Common myeloid progenitor, CD34-positive (primary cell): ENCODE measurements at regions not wholly inside any gene's neighbourhood (a gene's known extent, or its start where the extent isn't known, plus 50 kb on each side); places are given as distances from the start of the nearest gene placed in this dataset.

ENCODE experiments used
- CTCF ChIA-PET: fragments of 350-600 bp; sonication (Branson Sonifier 250); formaldehyde crosslinking; loops from one replicate; lab custom pipeline; 2021; ENCODE audit warnings: antibody characterized with exemption; lab: Charles Lee
- POLR2A ChIA-PET: fragments of 350-600 bp; sonication (Branson Sonifier 250); formaldehyde crosslinking; loops from one replicate; lab custom pipeline; 2021; ENCODE audit warnings: antibody characterized with exemption; lab: Charles Lee
- DNase-seq, 3 donors: peaks; one replicate each; pipeline versions ENCODE4 v3.0.0 to v3.0.0-alpha.2; 2013
- H3K27ac ChIP-seq, 2 experiments: 1 replicate in 1 of 2; 2 replicates in 1 of 2; pipeline ENCODE4 v1.7.0; 2013; ENCODE audit warnings: inconsistent platforms in 2 of 2, low read length in 2 of 2, mild to moderate bottlenecking in 2 of 2, low read depth in 1 of 2, moderate library complexity in 1 of 2; ENCODE audit not compliant: severe bottlenecking in 2 of 2, insufficient read depth in 1 of 2, poor library complexity in 1 of 2
- H3K27me3 ChIP-seq, 5 experiments: replicated peaks in 2 of 5; 1 replicate in 3 of 5; 2 replicates in 2 of 5; pipeline versions ENCODE4 v1.6.1 to v1.7.0; 2013; ENCODE audit warnings: low read length in 4 of 5, mild to moderate bottlenecking in 2 of 5, moderate library complexity in 2 of 5, inconsistent platforms in 1 of 5; ENCODE audit not compliant: insufficient read depth in 5 of 5, control insufficient read depth in 4 of 5
- H3K36me3 ChIP-seq, 4 experiments: 1 replicate in 2 of 4; 2 replicates in 2 of 4; pipeline versions ENCODE4 v1.6.1 to v1.7.0; 2013; ENCODE audit warnings: low read length in 3 of 4, control low read depth in 1 of 4, mild to moderate bottlenecking in 1 of 4; ENCODE audit not compliant: control insufficient read depth in 4 of 4, insufficient read depth in 4 of 4
- H3K4me1 ChIP-seq, 4 experiments: 1 replicate in 3 of 4; 2 replicates in 1 of 4; pipeline versions ENCODE4 v1.6.1 to v1.7.1; 2013; ENCODE audit warnings: low read length in 3 of 4, mild to moderate bottlenecking in 3 of 4, control low read depth in 1 of 4, inconsistent platforms in 1 of 4, moderate library complexity in 1 of 4; ENCODE audit not compliant: control insufficient read depth in 4 of 4, insufficient read depth in 4 of 4; ENCODE audit errors: control extremely low read depth in 1 of 4
- H3K4me3 ChIP-seq, 7 experiments: 1 replicate in 4 of 7; 2 replicates in 3 of 7; pipeline versions ENCODE4 v1.5.1 to v1.7.0; 2013; ENCODE audit warnings: mild to moderate bottlenecking in 7 of 7, low read length in 6 of 7, moderate library complexity in 6 of 7, inconsistent platforms in 2 of 7, low read depth in 2 of 7, control low read depth in 1 of 7; ENCODE audit not compliant: insufficient read depth in 4 of 7, control insufficient read depth in 1 of 7; ENCODE audit errors: extremely low read depth in 1 of 7
- H3K9me3 ChIP-seq, 5 experiments: 1 replicate in 4 of 5; 2 replicates in 1 of 5; pipeline versions ENCODE4 v1.6.1 to v1.7.1; 2013; ENCODE audit warnings: low read length in 4 of 5, mild to moderate bottlenecking in 2 of 5, inconsistent platforms in 1 of 5, low read depth in 1 of 5, moderate library complexity in 1 of 5; ENCODE audit not compliant: control insufficient read depth in 4 of 5, insufficient read depth in 2 of 5; ENCODE audit errors: control extremely low read depth in 1 of 5
- WGBS: methylation state at CpG from one replicate; pipeline ENCODE4 v1.1.5; 2013; ENCODE audit not compliant: insufficient coverage; 5-methylcytosine and 5-hydroxymethylcytosine counted together

DNA sequence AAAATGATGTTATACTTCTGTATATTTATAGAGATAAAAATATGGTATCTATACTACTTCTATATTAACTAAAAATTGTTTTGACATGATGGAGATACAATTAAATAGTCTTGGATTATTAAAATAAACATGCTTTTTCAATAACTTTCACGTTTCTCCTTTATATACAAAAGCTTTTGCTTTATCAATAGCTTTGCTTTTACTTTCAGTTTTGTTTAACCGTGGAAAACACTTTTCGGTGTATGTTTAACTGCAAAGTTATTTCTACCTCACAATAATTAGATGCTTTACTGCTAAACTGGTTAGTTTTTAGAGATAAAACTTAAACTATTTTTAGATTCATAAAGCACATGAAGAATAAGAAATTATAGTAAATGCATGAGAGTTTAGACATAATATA, 432.1 kb upstream of the PCDH15 start:
- Histone ChIP-seq H3K36me3 (no peaks in the 10 kb centered on the region), H3K9me3 (no peaks in the 10 kb centered on the region), H3K27ac (no peak overlapping the region), H3K4me3 (no peak overlapping the region), H3K27me3 (peaks cover 0 to 2% (median 0%) of the 10 kb centered on the region in 5 experiments), H3K4me1 (no peaks in the 10 kb centered on the region)
- WGBS = no CpG with 5 or more reads among the region's 3 CpGs
- POLR2A ChIA-PET = no interaction called here
- CTCF ChIA-PET = no interaction called here
- DNase-seq = no peak

DNA sequence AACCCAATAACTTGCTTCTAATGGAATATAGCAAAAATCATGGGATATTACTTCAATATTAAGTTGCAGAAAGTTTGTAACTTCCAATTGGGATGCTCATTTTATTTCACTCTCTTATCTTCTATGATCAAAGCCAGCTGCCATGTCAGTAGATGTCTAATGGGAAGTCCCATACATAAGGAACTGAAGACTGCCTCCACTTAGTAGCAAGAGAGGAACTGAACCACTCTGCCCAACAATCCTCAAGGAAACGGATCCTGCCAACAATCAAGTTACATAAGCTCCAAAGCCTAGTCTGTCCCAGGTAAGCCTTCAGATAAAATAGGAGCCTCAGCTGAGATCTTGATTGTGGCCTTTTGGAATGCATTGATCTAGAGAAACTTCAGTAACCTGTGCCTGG, 431.5 kb upstream of the PCDH15 start:
- WGBS = no CpG with 5 or more reads among the region's 1 CpG
- ChIA-PET CTCF (no interaction called here), POLR2A (no interaction called here)
- H3K4me3 ChIP-seq = no peak overlapping the region
- peaks cover 0 to 2% (median 0%) of the 10 kb centered on the region in 5 experiments for H3K27me3 ChIP-seq
- no peak for DNase-seq
- no peaks in the 10 kb centered on the region for H3K9me3 ChIP-seq
- H3K36me3 ChIP-seq = no peaks in the 10 kb centered on the region
- no peaks in the 10 kb centered on the region for H3K4me1 ChIP-seq
- H3K27ac ChIP-seq = no peak overlapping the region

DNA sequence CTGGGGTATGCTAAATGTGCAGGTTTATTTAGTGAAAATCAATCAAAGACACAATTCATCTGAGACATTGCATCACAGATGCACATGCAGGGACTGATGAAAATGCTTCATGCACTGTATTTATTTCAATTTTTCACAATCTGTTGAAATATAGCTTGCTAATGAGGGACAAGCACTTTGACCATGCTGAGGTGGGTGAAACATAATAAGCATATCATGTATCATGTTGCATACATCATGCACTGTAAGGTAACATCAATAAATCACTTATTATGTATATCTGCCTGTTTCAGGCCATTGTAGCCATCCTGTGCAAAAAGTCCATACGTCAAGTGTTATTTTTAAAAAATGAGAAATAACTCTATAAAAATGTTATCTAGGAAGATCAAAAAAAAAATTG, 426.9 kb upstream of the PCDH15 start:
- POLR2A ChIA-PET = no interaction called here

DNA sequence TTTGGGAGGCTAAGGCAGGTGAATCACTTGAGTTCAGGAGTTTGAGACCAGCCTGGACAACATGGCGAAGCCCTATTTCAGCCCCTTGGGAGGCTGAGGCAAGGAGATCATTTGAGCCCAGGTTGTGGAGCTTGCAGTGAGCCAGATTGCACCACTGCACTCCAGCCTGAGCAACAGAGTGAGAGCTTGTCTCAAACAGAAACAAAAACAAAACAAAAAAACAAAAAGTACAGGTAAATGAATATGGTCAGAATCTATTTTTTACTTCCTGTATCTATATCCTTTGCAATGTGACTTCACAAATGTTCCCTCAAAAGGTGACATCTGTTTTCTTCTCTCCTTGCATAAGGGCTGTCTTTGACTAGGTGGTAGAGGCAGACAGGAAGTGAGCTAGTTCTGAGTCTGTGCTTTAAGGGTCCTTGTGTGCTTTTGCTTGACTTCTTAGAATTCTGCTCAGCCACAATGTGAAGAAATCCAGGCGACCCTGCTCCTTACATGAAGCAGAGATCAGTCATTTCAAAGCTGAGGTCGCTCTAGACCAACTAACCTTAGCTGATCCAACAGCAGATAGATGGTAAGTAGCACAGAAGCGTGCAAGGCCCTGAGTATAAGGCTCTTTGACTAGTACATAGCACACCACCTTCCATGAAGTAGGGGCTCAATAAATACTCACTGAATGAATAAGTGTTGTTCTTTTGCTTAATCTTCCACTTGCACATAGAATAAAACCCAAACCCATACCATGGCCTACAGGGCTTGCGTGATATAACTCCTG, 423.2 kb upstream of the PCDH15 start:
- CTCF ChIA-PET = no interaction called here
- H3K36me3 ChIP-seq = no peaks in the 10 kb centered on the region
- H3K4me3 ChIP-seq = no peak overlapping the region
- WGBS = 96% methylated on average over 4 of the region's 5 CpGs
- H3K27me3 ChIP-seq = no peaks in the 10 kb centered on the region
- no peak overlapping the region for H3K27ac ChIP-seq
- DNase-seq = no peak
- no peaks in the 10 kb centered on the region for H3K9me3 ChIP-seq
- no peaks in the 10 kb centered on the region for H3K4me1 ChIP-seq
- POLR2A ChIA-PET = no interaction called here

More for the DNA sequence above, 426.9 kb upstream of the PCDH15 start:
- CTCF ChIA-PET = no interaction called here
- no peaks in the 10 kb centered on the region for H3K4me1 ChIP-seq
- H3K4me3 ChIP-seq = no peak overlapping the region
- peaks cover 0 to 2% (median 0%) of the 10 kb centered on the region in 5 experiments for H3K27me3 ChIP-seq
- no peaks in the 10 kb centered on the region for H3K36me3 ChIP-seq
- no peaks in the 10 kb centered on the region for H3K9me3 ChIP-seq
- no peak for DNase-seq
- no peak overlapping the region for H3K27ac ChIP-seq
- WGBS = no CpG with 5 or more reads among the region's 1 CpG

DNA sequence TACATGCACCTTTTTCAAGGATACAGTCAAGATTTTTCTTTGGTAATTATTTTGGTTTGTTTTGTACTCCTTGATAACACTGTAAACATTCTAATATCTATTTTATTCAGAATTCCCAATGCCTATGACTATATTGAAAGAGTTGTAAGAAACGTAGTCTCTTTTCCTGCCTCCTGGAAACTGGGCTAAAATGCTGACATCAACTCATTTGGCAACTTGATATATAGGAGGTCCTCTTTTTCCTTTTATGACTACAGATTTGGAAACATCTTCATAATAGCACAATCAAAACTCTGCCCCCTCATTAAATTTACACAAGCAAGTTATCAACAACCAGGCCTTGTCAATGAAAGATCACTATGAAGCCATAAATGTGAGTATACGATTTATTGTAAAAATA, 422.3 kb upstream of the PCDH15 start:
- ChIA-PET CTCF (no interaction called here), POLR2A (no interaction called here)
- Histone ChIP-seq H3K9me3 (no peaks in the 10 kb centered on the region), H3K27ac (no peak overlapping the region), H3K27me3 (no peaks in the 10 kb centered on the region), H3K4me1 (no peaks in the 10 kb centered on the region), H3K4me3 (no peak overlapping the region), H3K36me3 (no peaks in the 10 kb centered on the region)
- WGBS = 100% methylated on average over 1 of the region's 2 CpGs
- no peak for DNase-seq

DNA sequence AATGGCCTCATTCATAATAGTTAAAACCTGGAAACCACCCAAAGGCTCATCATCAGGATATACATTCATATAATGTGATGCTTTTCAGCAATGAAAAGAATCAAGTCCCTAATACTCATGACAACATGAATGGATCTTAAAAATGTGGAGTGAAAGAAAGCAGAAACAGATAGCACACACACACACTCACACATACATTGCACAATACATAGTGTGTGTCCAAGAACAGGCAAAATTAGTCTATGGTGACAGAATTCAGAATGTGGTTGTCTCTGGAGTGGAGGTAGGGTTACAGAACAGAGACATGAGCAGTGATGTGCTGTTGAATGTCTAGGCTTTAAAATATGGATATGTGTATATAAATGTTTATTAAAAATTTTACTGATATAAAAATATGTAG, 419.9 kb upstream of the PCDH15 start:
- Histone ChIP-seq H3K27me3 (no peaks in the 10 kb centered on the region), H3K27ac (no peak overlapping the region), H3K4me1 (no peaks in the 10 kb centered on the region), H3K9me3 (no peaks in the 10 kb centered on the region), H3K4me3 (no peak overlapping the region), H3K36me3 (no peaks in the 10 kb centered on the region)
- no peak for DNase-seq
- CTCF ChIA-PET = no interaction called here
- POLR2A ChIA-PET = no interaction called here

DNA sequence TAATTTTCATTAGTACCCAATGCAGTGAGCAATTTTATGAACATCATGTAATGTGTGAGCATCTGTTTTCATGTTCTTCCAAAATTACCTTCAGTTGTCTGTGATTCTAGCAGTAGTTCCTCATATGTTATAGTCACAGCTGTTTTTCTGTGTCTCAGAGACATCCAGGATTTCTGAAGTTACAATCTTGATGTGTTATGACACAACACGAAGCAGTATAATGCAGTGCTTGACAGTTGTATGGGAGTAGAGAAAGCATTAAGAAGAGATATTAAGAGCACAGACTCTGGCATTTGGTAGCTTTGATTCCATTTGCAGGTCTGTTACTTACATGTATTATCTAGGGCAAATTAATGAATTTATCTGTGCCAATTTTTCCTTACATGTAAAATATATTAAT, 414.7 kb upstream of the PCDH15 start:
- CTCF ChIA-PET = no interaction called here
- no peak overlapping the region for H3K27ac ChIP-seq
- no peak for DNase-seq
- POLR2A ChIA-PET = no interaction called here
- H3K27me3 ChIP-seq = no peaks in the 10 kb centered on the region
- H3K9me3 ChIP-seq = no peaks in the 10 kb centered on the region
- H3K4me1 ChIP-seq = no peaks in the 10 kb centered on the region
- no peaks in the 10 kb centered on the region for H3K36me3 ChIP-seq
- H3K4me3 ChIP-seq = no peak overlapping the region
- WGBS = 100% methylated on average over 1 of the region's 1 CpG
